NCI-H748 treated with DMSO at 0.1 percent for 48 hours (cell line): ENCODE measurements at regions not wholly inside any gene's neighbourhood (a gene's known extent, or its start where the extent isn't known, plus 50 kb on each side); places are given as distances from the start of the nearest gene placed in this dataset.

ENCODE experiments used
- DNase-seq: peaks from one replicate; lab custom pipeline; 2025; lab: John Stamatoyannopoulos, UW

GRCh38 chr5:74424162-74424868, 216.2 kb downstream of the ENC1 start:
- no peak for DNase-seq

DNA sequence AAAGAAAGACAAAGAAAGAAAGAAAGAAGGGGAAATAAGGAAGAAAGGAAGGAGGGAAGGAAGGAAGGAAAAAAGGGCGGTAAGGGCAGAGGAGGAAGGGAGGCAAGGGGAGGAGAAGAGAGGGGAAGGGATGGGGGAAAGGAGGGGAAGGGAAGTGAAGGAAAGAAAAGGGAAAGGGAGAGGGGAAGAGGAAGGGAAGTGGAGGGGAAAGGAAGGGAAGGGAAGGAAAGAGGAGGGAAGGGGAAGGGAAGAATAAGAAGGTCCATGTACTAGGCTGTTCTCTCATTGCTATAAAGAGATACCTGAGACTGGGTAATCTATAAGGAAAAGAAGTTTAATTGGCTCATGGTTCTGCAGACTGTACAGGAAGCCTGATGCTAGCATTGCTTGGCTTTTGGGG, 217.1 kb downstream of the ENC1 start:
- DNase-seq, result no peak

GRCh38 chr5:74422671-74423070, 217.9 kb downstream of the ENC1 start:
- no peak for DNase-seq

GRCh38 chr5:74422030-74422429, 218.5 kb downstream of the ENC1 start:
- DNase-seq, result no peak

DNA sequence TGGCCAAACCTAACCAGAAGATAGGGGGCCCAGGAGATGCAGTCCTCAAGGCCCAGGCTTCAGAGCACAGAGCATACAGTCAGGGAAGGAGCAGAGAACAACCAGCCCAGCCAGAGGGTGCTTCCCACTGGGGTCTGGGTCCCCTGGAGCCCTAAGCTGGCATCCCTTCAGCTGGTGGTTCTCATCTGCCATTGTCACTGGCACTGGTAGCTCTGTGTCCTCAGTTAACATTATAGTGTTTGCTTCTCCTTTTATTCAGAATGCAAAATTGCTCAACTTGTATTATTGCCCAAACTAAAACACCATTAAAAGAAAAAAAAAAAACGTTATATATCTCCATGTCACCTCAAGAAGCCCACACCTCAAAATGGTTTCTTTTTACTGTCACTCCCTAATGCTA, 219.2 kb downstream of the ENC1 start:
- DNase-seq, result no peak

GRCh38 chr5:74420947-74421346, 219.6 kb downstream of the ENC1 start:
- no peak for DNase-seq

DNA sequence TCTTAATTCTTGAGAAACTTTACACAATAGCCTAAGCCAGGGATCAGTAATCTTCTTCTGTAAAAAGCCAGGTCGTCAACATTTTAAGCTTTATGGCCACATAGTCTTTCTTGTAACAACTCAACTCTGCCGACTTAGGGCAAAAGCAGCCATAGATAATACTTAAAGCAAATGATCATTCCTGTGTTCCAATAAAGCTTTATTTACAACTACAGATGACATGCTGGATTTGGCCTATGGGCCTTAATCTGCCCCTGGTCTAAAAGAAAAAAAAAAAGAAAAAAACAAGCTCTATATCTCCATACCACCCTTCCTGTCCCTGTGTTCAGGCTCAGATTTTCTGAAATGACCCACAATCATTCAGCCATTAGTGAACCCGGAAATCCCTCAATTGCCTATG, 220.3 kb downstream of the ENC1 start:
- DNase-seq, result no peak

- DNase-seq, result no peak
Observed at GRCh38 chr5:74419468-74419867, 221.1 kb downstream of the ENC1 start.

DNA sequence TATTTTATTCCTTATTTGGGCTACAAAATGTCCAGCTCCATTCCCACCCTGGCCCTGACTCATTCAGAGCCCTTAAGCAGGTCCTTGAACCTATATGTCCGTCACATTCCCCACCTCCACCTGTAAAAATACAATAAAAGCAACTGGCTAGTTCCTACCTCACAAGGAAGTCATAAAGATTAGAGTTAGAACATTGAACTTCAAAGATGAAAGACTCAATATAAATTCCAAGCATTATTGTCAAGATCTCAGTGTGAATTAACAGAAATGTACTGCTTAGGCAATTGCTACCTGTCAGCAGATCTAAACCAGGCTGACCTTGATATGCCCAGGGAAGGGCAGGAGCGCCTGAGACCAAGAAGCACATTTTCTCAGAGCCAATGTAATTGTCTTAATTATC, 221.8 kb downstream of the ENC1 start:
- DNase-seq, result no peak

GRCh38 chr5:74418261-74418660, 222.3 kb downstream of the ENC1 start:
- DNase-seq, result no peak

DNA sequence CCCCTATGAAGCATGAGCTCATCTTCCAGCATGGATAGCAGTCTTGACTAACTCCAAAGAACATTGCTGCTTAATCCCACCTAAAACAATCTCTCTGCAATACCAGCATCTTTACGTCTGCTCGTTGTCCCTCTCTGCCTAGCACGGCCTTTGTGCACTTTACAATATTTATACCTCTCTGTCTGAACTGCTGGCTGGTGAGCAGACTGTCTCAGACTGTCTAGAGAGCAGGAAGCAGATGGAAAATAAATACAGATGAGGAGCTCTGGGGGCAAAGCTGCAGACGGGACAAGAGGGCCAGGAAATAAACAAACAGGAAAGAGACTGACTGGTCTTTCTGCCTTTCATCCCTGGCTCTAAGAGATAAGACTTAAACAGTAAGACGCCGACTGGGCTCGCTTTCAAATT, 224.8 kb downstream of the ENC1 start:
- DNase-seq, result no peak

DNA sequence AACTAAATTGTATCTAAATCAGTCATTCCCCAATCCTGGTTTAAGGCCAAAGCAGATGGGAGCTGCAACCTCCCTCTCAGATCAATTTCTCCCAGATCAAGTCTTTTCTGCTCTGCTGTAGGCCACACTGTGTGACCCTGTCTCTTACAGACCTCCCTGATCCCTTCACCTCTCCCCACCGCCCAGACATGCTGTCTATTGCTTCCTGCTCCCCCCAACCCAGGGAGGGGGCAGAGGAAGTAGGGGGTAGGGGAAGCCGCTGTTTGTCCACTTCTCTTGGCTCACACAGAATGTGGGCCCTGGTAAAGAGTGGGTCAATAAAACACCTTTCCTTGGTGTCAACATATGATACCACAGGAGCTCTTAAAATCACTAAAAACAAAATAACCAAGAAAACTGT, 226.3 kb downstream of the ENC1 start:
- no peak for DNase-seq

DNA sequence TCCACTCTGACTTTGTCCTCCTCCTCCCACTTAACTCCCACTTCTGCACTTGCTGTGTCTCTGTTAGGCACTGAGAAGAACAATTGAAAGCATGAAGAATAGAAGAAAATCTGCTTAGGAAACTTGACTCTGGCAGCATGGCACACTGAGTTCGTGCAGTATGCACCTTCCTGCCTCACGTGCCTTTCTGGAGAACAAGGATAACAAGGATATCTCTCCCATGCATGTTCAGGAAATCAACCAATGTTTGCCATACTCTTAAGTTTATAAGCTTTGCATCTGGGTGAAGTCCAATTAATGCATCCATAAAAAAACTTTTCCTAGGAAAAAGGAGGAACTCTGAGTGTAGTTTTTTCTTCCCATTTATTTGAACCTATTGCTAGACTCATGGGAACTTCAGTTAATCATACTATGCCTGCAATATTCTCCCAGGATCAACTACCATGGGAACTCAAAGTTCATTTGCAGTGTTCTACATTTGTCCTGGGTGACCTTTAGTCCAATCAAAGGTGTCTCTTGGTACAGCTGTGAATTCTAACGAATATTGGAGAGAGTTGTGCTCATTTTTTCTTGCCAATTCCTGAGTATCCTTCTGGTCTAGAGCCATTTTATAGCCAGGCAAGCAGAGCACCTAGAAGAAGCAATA, 227.0 kb downstream of the ENC1 start:
- no peak for DNase-seq

- no peak for DNase-seq
Observed at GRCh38 chr5:74412066-74412465, 228.5 kb downstream of the ENC1 start.

GRCh38 chr5:74409712-74410111, 230.8 kb downstream of the ENC1 start:
- DNase-seq, result no peak

- DNase-seq, result no peak
Observed at GRCh38 chr5:74409166-74409706, 231.3 kb downstream of the ENC1 start.

DNA sequence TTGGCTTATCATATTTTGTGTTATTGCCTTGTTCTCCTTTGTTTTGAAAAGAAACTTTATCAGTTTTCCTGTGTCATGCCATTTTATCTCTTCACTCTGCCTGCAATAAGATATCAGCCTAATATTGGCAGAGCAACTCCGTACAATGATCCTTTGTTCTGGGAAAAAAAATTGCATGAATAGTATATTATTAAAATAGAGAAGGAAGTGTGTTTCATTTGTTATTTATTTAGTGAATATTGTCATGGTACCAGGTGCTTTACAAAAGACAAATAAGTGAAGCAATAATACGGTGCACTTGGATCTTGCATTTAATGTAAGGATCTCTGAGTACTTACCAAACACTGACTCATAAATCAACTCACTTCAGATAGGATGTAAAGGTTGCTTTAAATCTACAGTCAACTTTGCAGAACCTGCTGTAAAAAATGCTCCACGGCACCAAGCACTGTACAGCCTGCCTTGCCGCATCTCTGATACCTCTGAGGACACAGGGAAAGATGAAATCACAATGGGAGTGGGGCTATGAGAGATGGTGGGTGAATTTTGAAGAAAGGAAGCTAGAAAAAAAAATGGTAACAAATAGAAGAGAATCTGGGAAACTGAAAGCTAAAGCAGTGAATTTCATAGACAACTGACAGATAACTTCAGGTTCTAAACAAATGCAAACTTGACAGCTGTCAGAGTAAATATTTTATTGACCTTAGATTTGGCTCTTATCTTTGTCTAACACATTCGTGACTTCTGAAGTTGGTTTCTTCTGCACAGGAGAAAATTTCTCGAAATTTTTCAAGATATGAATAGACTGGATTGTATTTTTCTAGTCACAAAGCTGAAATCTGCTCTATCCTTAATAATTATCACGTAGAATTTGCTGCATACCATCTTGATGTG, 232.1 kb downstream of the ENC1 start:
- peak; percentile 55 for DNase-seq

DNA sequence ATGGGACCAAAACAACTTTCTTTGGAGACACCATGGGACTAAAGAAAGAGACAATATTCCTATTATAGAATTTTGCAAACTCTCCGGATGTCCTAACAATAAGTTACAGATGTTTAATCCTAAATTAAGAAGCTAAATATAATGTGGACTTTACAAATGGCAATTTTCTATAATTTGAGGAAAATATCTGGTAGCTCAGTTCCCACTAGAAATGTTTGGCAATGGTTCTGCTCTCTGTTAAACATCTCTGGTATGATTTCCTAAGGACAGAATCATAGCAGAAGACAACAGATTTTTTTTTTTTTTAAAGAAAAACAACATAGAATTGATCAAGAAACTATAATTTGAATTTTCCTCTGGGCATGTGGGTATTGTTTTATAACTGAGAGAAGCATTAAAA, 232.8 kb downstream of the ENC1 start:
- no peak for DNase-seq

DNA sequence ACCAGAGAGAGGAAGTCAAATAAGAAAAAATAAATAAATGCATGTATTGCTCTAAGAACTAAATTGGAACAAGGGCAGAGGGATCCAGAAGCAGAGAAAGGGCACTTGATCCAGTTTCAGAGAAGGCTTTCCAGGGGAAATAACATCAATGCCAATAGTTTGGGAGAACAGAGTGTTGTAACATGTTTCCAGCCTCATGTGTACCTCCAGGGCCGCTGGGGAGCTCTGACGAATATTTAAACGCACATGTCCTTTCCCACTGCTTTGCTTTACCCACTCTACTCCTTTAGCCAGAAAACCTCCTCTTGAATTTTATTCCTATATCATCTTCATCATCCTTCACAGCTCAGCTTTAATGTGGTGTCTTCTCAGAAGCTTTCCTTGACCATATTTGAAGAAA, 233.7 kb downstream of the ENC1 start:
- no peak for DNase-seq

DNA sequence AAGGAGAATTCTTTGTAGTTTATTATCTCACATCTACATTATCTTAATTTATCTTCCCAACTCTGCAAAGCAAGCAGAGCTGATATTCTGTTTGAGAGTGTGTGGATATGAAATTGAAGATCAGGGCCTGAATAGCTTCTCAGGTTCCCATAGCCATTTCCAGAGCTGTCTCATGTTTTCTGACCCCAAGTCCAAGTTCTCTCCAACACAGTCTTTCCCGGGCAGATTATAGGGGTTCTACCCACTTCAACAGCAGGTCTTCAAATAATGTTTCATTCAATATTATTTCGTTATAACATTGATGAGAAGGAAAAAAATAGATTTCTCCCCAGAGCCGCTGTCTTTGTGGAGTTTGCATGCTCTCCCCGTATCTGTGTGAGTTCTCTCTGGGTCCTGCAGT, 234.9 kb downstream of the ENC1 start:
- DNase-seq, result no peak

DNA sequence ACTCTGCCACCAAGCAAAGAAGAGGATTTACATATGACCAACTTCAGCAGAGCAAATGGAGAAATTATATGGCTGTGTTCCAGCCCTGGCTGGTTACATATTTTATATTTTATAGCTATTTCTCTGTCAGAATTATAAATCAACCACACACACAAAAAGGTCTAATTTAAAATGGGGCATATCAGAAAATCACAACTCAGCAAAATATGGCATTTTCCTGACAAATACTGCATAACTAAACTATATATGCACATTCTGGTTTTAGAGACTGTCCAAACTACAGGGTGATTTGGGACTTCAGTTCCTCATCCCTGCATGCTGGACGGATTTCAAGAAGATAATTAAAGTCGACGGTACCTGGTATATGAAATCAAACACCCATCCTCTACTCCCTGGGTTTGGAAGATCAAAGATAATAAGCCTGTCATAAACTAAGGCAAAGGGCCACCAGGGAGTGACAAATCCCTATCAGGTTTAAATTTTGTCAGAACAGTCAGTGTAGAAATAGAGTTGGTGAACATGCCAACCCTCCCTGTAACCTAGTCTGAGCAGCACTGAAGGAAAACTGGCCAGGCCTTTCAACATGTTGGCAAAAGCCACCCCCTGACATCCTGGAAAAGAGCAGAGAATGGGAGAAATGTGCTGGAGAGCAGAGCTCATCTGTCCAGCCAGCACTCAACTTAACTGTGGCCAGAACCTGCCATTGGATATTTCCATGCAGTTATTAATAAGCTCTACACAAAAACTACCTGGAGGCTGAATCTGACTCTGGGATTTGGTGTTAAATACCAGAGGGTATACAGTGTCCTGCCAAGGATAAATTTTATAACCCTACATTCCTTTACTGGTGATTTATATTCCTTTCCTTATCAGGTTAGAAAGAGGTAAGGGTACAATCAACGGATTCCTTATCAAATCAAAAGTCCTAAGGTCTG, 235.7 kb downstream of the ENC1 start:
- no peak for DNase-seq

GRCh38 chr5:74403771-74404170, 236.8 kb downstream of the ENC1 start:
- no peak for DNase-seq
